ENCODE measurements at regions not wholly inside any gene's neighbourhood (a gene's known extent, or its start where the extent isn't known, plus 50 kb on each side); places are given as distances from the start of the nearest gene placed in this dataset.

GRCh38 chr13:62290542-62290941, 874.9 kb upstream of the PCDH20 start:
- TF ChIP-seq CTCF (conservative IDR thresholded peaks at IDR 0.05; ENCODE audit: low read depth in 2 of 2) (no peak), POLR2AphosphoS5 (IDR thresholded peaks at IDR 0.05; ENCODE audit: low read depth) (no peak), ETS1 (IDR thresholded peaks at IDR 0.05) (no peak), EZH2 (IDR thresholded peaks at IDR 0.05; ENCODE audit: low read depth, unreplicated experiment) (no peak), EZH2phosphoT487 (IDR thresholded peaks at IDR 0.05; ENCODE audit: unreplicated experiment) (no peak)

Measured in GM23338 (cell line).